ENCODE measurements at regions not wholly inside any gene's neighbourhood (a gene's known extent, or its start where the extent isn't known, plus 50 kb on each side); places are given as distances from the start of the nearest gene placed in this dataset.

- TF ChIP-seq, protein P1, sequence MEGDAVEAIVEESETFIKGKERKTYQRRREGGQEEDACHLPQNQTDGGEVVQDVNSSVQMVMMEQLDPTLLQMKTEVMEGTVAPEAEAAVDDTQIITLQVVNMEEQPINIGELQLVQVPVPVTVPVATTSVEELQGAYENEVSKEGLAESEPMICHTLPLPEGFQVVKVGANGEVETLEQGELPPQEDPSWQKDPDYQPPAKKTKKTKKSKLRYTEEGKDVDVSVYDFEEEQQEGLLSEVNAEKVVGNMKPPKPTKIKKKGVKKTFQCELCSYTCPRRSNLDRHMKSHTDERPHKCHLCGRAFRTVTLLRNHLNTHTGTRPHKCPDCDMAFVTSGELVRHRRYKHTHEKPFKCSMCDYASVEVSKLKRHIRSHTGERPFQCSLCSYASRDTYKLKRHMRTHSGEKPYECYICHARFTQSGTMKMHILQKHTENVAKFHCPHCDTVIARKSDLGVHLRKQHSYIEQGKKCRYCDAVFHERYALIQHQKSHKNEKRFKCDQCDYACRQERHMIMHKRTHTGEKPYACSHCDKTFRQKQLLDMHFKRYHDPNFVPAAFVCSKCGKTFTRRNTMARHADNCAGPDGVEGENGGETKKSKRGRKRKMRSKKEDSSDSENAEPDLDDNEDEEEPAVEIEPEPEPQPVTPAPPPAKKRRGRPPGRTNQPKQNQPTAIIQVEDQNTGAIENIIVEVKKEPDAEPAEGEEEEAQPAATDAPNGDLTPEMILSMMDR (IDR thresholded peaks at IDR 0.05; ENCODE audit: low read depth, low read length): no peak
- TF ChIP-seq EZH2phosphoT487 (IDR thresholded peaks at IDR 0.05; ENCODE audit: low read depth): no peak
These were observed 310.7 kb upstream of the ZNF717 start for GRCh38 chr3:76096036-76096435.

All from OCI-LY3 (cell line).